IPS-11a (cell line): ENCODE measurements at regions not wholly inside any gene's neighbourhood (a gene's known extent, or its start where the extent isn't known, plus 50 kb on each side); places are given as distances from the start of the nearest gene placed in this dataset.

Experiments
- H3K4me3 ChIP-seq: one replicate; pipeline ENCODE4 v1.5.1; 2013; ENCODE audit warnings: low read depth, low read length, control low read depth

DNA sequence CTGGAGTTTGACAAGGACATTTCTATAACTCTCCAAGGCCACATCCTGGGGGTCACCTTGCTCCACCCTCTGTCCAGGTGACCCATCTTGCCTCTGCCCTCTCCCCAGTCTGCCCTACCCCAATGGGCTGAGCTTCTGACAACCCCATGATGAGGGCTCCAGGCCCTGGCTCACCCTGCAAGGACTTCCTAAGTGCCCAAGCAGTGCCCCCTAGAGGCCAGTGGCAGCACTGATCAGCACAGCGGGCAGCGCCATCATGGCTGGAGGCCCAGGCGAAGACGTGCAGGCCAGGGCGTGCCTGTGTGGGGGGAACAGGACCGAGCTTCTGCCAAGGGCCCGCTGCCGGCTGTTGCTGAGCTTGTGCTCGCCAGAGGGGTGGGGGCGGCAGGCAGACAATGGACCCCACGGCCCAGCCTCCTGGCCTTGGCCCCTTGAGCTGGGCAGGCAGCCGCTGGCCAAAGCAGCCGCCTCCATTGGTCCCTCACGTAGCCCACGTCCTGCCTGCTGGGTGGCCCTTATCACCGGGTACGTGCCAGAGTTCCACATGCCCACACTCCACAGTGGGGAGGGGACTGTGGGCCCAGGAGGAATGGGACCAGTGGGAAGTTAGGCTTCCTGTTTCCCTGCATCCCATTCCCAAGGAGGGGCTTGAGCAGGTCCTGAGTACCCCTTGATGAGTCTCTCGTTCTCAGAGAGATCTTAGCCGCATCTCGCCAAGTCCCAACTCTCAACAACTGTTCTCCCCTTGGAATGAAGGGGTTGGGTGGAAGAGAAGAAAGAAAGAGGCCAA is 64.3 kb downstream of the MRPL14 start:
- H3K4me3 ChIP-seq, result no peak overlapping the region

GRCh38 chr6:44062105-44062770 is 65.0 kb downstream of the MRPL14 start:
- H3K4me3 ChIP-seq, result no peak overlapping the region

- H3K4me3 ChIP-seq, result no peak overlapping the region
Observed at GRCh38 chr6:44061375-44062104, 65.7 kb downstream of the MRPL14 start.

DNA sequence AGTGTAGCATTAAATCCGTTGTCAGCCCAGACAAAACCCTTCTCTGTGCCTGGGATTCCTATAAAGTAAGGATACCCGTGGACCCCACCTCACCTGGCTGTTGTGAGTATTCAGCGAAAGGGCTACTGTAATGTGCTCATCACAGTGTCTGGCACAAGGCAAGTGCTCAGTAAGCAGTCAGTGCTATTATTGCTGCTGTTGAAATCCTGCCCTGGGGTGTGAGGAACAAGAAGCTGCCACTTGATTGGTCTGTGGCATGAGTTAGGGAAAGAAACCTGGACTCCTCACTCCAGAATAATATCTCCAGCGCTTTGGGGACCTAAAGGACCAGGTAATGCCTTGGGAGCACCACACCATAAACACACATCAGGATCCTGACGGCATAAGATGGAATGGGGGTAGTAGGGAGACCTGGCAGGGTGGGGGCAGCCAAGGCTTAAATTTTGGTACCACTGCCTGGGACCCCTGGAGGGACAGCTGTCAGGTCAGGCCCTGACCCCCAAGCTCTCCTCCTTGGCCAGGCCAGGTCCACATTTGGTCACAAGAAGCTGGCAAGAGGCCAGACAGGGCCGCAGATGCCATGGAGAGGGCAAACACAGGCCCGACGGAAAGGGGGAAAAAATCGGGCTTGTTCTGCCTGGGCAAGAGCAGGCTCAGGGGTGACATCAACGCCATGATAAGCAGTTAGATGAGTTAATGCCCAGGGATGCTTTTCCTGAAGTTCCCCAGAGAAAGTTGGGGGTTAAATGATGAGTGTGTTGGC is 66.5 kb downstream of the MRPL14 start:
- H3K4me3 ChIP-seq, result no peak overlapping the region

DNA sequence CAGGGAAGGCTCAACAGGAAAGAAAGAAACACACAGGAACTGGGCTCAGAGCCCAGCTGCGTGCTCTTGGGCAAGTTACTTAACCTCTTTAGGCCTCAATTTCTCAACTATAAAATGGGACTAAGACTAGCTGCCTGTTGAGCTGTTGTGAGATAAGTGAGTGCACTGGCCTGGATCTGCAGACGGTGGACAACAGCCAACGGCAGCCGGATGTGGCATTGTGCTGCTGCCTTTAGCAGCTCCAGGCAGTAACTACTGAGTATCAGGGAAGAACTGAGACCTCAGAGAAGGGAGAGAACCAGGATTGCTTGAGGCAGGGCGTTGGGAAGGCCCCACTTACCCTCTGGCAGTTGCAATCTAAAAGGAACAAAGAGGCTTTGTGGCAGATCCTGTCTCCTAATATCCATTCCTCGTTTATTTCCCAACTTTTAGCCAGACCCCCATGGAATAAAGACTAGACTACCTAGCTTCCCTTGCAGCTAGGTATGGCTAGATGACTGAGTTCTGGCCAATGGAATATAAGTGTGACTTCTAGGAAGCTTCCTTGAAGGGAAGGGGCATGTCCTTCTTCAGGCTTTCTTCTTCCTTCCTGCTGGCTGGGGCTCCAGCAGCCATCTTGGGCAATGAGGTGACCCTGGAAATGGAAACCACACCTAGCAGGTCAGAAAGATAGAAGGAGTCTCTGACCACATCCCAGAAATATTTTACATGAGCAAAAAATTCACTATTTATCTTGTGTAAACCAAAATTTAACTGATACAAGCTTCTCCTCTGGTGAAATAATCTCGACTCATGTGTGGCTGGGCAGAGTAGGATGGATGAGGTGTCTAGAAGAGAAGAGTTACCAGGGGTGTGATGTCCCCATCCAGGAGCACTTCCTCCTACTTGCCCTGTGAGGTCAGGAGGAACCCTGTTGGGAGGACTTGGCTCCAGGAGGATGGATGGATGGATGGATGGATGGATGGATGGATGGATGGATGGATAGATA is 67.6 kb downstream of the MRPL14 start:
- no peak overlapping the region for H3K4me3 ChIP-seq

DNA sequence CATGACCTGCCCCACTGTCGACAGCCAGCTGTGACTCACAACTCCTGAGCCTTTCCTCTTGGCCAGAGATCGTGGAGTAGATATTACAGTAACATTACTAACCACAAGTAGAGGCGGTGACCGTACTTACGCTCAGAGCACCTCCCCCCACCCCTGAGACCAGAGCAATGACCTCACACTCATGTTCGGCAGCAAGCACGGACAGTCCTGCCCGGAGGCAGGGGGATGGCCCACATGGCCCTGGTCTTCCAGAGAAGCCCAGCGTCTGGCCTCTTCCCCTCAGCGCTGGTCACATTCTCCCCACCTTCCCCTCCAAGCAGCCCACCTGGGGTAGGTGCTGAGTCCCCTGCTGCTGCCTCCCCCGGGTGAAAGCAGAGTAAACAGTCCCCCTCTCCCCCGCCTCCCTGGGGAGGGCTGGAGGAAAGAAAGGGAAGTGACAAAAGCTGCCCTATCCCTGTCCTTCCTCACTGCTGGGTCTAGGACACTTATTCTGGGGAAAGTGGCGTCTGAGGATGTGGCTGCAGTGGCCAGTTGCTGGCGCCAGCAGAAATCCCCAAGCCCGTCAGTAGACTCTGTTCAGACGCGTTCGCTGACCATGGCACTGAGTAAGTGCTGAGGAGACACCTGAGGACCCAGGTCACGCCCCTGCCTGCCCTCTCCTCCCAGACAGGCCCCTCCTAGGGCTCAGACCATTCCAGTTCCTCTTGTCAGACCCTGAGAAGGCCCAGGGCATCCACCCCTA is 68.5 kb downstream of the MRPL14 start:
- no peak overlapping the region for H3K4me3 ChIP-seq

DNA sequence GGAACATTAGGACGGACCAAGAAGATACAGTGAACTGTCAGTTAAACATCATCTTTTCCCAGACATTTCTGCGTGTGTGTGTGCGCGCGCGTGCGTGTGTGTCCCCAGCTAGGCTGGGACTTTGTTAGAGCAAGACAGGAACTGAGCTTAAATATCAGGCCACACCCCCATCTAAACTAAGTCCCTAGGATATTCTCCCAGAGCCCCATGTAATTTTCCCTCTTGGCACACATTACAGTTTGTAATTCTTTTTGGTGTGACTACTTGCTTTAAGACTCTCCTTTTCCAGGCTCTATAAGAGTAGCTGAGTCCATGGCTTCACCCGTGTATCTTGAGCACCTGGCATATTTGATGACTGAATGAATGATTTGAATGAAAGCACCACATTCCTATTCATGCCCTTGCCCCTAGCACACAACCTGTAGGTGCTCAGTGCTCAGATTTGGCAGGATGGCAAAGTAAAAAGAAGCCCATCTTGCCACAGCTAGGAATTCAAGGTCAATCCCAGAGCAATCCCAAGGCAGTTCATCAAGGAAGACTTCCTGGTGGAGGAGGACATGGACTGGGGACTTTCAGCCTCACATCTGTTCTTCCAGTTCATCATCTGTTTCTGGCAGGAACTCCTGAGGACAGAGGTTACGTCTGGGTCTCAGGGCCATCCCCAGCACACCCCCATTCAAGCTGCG is 69.2 kb downstream of the MRPL14 start:
- no peak overlapping the region for H3K4me3 ChIP-seq

DNA sequence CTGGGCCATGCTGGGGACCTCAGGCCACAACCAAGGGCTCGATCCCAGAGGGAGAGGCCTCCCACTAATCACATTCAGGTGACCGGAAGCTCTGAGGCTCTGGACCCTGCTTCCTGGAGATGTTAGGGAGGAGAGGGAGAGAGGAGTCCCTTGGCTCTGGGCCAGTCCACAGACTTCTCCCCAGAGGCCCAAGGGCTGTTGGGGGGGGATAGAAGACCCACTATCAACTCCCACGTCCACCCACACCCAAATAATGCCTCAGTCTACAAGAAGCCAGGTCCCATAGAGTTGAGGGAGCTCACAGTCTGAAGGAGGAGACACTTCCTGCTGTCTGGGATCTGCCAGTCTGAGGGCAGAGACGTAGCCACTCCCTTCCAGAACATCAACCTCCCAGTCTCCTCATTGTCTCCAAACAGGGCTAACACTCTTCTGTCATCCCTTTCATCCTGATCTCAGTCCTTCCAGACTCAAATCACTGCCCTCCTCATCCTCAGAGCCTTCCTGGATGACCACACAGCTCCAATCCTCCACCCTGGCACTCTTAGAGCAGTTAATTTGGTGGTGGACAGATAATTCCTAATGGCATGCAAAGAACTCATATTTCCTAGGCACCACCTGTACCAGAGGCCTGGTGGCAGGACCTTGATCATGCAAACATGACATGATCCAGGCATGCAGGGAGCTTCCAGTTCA is 69.9 kb downstream of the MRPL14 start:
- no peak overlapping the region for H3K4me3 ChIP-seq

- no peak overlapping the region for H3K4me3 ChIP-seq
Observed at GRCh38 chr6:44056392-44057237, 70.6 kb downstream of the MRPL14 start.

DNA sequence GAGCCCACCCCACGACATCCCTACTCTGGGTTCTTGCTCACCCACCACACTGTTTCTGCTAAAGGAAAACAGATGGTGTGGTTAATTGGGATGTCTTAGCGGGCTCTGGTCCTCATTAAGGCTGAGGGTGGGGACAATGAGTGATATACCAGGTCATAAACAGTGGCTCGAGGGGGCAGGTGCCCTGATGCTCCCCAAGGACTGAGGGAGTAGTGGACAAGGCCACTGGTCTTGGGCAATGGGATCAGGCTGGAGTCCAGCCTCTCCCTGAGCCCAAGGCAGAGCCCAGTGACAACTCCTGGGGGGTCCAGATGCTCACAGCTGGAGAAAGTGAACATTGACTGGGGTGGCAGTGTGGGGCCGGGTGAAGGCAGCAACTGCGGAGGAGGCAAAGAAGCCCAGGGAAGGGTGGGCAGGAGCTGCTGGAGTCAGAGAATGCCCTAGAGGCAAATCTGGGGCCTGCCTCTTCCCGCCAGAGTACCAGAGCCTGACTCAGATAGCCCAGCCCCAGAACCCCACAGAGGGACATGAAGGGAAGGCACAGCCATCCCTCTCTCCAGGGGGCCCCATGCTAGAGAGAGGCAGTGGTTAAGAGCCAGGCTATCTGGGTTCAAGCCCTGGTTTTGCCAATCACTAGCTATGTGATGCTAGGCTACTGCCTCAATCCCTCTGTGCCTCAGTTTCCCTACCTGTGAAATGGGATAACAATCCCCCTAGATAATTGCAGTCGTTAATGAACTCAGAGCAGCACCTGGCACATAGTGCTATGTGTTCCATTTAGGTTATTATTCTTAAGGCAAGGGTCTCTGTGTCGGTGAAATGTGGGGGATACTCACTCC is 72.3 kb downstream of the MRPL14 start:
- H3K4me3 ChIP-seq, result no peak overlapping the region

- no peak overlapping the region for H3K4me3 ChIP-seq
Observed at GRCh38 chr6:44053760-44054556, 73.3 kb downstream of the MRPL14 start.

DNA sequence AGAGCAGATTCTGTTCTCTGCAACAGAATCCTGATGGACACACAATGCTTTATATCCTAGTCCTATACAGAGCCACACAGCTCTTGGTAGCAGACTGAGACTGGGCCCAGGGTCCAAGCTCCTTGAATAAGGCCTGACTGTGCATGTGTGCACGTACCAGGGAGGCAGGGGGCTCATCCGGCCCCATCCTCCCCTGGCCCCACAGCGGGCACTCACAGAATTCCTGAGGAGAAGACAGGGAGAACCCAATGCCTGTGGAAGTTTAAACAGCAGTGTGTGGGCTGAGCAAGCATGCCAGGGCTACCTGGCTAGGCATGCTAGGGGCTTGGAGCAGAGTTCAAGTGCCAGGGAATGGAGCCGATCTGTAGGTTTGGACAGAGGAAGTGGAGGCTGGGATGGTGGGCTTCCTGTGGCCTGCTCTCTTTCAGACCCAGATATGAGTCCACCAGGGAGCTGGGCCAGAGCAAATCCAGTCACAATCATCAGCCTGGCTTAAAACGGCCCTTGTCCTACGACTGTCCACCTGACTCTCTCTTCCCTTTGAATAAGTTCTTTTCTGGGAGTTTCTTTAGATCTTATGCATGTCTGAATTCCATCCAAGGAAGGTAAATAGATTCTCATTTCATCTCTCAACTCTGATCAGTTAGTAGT is 74.0 kb downstream of the MRPL14 start:
- H3K4me3 ChIP-seq, result no peak overlapping the region

GRCh38 chr6:44052419-44053023 is 74.7 kb downstream of the MRPL14 start:
- H3K4me3 ChIP-seq, result no peak overlapping the region

DNA sequence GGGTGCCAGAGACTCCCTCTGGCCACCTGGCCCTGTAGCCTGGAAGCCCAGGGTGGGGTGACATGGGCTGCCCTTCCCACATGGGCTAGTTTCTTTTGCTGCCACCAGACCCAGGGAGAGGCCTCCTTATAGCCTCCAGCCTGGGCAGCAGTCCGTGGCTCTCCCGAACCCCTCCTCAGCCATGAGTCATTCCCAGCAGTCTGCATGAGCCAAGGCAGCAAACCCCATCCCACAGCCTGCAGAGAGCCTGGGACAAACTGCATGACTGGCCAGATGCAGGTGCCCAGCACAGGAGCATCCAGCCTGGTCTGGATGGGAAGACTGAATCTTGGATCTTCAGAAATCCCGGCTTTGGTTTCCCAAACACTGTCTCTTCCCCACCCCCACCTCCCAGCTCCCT is 75.7 kb downstream of the MRPL14 start:
- no peak overlapping the region for H3K4me3 ChIP-seq
